Osteoblast (primary cell): ENCODE measurements at regions not wholly inside any gene's neighbourhood (a gene's known extent, or its start where the extent isn't known, plus 50 kb on each side); places are given as distances from the start of the nearest gene placed in this dataset.
"Not testable (repeated sequence)": the region's sequence is repeated elsewhere in the genome, so short reads cannot be mapped to it uniquely, and the experiment has no call there.

Experiments
- DNase-seq: peaks from one replicate; pipeline ENCODE4 v3.0.0; 2011; ENCODE audit warnings: low spot score, mixed read lengths; ENCODE audit not compliant: insufficient read length; ENCODE audit errors: missing footprints
- H2AFZ ChIP-seq: 2 replicates; pipeline ENCODE4 v1.6.0; 2011; ENCODE audit warnings: mild to moderate bottlenecking, low read length
- H3K27ac ChIP-seq: 2 replicates; pipeline ENCODE4 v1.5.1; 2011; ENCODE audit warnings: mild to moderate bottlenecking, low read depth, low read length, moderate library complexity
- H3K27me3 ChIP-seq: 2 replicates; pipeline ENCODE4 v1.6.0; 2012; ENCODE audit warnings: mild to moderate bottlenecking, control low read depth, inconsistent platforms, low read length, moderate library complexity; ENCODE audit not compliant: insufficient read depth
- H3K36me3 ChIP-seq: 2 replicates; pipeline ENCODE4 v1.5.1; 2011; ENCODE audit warnings: mild to moderate bottlenecking, low read length, control low read depth, moderate library complexity; ENCODE audit not compliant: insufficient read depth
- H3K4me1 ChIP-seq: 2 replicates; pipeline ENCODE4 v1.5.1; 2011; ENCODE audit warnings: mild to moderate bottlenecking, low read length, control low read depth, moderate library complexity; ENCODE audit not compliant: insufficient read depth
- H3K4me2 ChIP-seq: 2 replicates; pipeline ENCODE4 v1.6.0; 2011; ENCODE audit warnings: mild to moderate bottlenecking, low read length; ENCODE audit not compliant: insufficient read depth
- H3K4me3 ChIP-seq: fragments of 200-600 bp; sonication (generic); 3 replicates; pipeline ENCODE4 v1.5.1; 2012; ENCODE audit warnings: mild to moderate bottlenecking, low read length, inconsistent platforms; ENCODE audit not compliant: insufficient read depth
- H3K79me2 ChIP-seq: 2 replicates; pipeline ENCODE4 v1.6.0; 2012; ENCODE audit warnings: mild to moderate bottlenecking, low read length, control low read depth, inconsistent platforms; ENCODE audit not compliant: insufficient read depth
- H3K9me3 ChIP-seq: 2 replicates; pipeline ENCODE4 v1.5.1; 2011; ENCODE audit warnings: low read depth, low read length, control low read depth
- H4K20me1 ChIP-seq: 2 replicates; pipeline ENCODE4 v1.6.0; 2012; ENCODE audit warnings: mild to moderate bottlenecking, low read length, control low read depth; ENCODE audit not compliant: insufficient read depth
- TF ChIP-seq, protein P1 (sequence below): IDR thresholded peaks from 2 replicates; pipeline ENCODE4 v1.5.1; 2011; ENCODE audit warnings: mild to moderate bottlenecking, low read depth, low read length, moderate library complexity; ENCODE audit errors: extremely low read depth

DNA sequence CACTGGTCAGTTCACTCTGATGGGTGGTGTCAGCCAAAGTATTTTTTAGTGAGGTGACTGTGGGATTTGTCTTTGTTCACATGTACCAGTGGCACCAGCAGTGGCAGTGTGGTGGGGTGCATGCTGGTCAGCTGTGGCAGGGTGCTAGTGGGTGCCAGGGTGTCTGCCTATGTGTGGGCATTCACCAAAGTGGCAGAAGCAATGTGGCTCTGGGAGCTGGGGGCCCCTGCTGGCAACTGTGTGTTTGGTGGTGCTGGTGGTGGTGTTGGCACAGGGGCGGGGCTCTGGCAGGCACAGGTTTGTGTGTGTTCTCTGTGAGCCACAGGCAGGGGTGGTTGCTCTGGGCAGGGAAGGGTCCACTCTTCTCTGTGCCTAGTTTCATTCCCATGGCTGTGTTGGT lies 161.5 kb downstream of the CENPF start:
- Histone ChIP-seq H3K4me1 (no peaks in the 10 kb centered on the region), H3K27me3 (no peaks in the 10 kb centered on the region), H3K79me2 (no peaks in the 10 kb centered on the region), H3K27ac (no peak overlapping the region), H3K9me3 (no peaks in the 10 kb centered on the region), H4K20me1 (no peaks in the 10 kb centered on the region), H2AFZ (no peak overlapping the region), H3K4me3 (no peak overlapping the region), H3K4me2 (no peak overlapping the region), H3K36me3 (no peaks in the 10 kb centered on the region)
- peak; percentile 38 for DNase-seq
- TF ChIP-seq, protein P1, sequence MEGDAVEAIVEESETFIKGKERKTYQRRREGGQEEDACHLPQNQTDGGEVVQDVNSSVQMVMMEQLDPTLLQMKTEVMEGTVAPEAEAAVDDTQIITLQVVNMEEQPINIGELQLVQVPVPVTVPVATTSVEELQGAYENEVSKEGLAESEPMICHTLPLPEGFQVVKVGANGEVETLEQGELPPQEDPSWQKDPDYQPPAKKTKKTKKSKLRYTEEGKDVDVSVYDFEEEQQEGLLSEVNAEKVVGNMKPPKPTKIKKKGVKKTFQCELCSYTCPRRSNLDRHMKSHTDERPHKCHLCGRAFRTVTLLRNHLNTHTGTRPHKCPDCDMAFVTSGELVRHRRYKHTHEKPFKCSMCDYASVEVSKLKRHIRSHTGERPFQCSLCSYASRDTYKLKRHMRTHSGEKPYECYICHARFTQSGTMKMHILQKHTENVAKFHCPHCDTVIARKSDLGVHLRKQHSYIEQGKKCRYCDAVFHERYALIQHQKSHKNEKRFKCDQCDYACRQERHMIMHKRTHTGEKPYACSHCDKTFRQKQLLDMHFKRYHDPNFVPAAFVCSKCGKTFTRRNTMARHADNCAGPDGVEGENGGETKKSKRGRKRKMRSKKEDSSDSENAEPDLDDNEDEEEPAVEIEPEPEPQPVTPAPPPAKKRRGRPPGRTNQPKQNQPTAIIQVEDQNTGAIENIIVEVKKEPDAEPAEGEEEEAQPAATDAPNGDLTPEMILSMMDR: no peak

DNA sequence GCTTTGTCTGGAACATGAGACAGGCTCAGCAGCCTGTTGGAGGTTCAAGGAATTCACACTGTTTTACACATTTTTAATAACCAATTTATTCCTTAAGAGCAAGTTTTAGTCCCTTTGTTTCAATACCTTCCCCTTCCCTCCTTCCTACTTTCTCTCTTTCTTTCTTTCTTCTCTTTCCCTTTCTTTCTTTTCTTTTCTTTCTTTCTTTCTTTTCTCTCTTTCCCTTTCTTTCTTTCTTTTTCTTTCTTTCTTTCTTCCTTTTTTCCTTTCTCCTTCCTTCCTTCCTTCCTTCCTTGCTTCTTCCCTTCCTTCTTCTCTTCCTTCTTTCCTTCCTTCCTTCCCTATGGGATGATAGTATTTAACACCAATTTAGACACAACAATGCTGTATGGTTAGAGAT lies 164.2 kb downstream of the CENPF start:
- peak overlapping the region; percentile 10 for H2AFZ ChIP-seq
- H3K36me3 ChIP-seq: no peaks in the 10 kb centered on the region
- H3K9me3 ChIP-seq: no peaks in the 10 kb centered on the region
- DNase-seq: no peak
- TF ChIP-seq, protein P1: no peak
- H3K27ac ChIP-seq: no peak overlapping the region
- H3K79me2 ChIP-seq: no peaks in the 10 kb centered on the region
- H3K4me2 ChIP-seq: peak overlapping the region; percentile 6
- no peaks in the 10 kb centered on the region for H4K20me1 ChIP-seq
- H3K4me1 ChIP-seq: no peaks in the 10 kb centered on the region
- H3K27me3 ChIP-seq: no peaks in the 10 kb centered on the region
- H3K4me3 ChIP-seq: no peak overlapping the region

DNA sequence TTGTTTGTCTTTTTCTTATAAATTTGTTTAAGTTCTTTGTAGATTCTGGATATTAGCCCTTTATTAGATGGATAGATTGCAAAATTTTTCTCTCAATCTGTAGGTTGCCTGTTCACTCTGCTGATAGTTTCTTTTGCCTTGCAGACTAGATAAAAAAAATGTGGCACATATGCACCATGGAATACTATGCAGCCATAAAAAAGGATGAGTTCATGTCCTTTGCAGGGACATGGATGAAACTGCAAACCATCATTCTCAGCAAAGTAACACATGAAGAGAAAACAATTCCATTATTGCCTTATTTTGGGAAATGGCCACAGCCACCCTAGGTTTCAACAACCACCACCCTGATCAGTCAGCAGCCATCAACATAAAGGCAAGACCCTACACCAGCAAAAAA lies 166.7 kb downstream of the CENPF start:
- not testable (repeated sequence) for H3K4me2 ChIP-seq, H2AFZ ChIP-seq, H3K9me3 ChIP-seq, H3K27ac ChIP-seq, DNase-seq, H3K4me1 ChIP-seq, H3K4me3 ChIP-seq, H3K27me3 ChIP-seq, H3K79me2 ChIP-seq, H3K36me3 ChIP-seq, H4K20me1 ChIP-seq

DNA sequence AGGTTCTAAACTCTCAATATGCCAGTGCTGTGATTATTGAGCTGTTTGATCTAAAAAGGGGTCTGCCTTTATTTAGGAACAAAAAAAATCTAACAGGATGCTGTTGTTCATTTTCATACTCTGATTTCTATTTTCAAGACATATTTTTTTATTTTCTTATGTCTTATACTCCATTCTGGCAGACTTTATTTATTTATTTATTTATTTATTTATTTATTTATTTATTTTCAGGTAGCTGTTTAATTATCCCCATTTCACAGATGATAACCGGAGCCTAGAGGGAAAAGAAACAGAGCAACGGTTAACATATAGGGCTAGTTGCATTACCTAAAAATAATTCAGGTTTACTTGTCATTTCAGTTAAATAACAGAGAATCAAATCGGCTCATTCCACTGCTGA lies 174.4 kb downstream of the CENPF start:
- TF ChIP-seq, protein P1: no peak
- no peak overlapping the region for H3K27ac ChIP-seq
- H2AFZ ChIP-seq: no peak overlapping the region
- H3K4me1 ChIP-seq: no peaks in the 10 kb centered on the region
- H3K79me2 ChIP-seq: no peaks in the 10 kb centered on the region
- no peak for DNase-seq
- no peak overlapping the region for H3K4me2 ChIP-seq
- H3K4me3 ChIP-seq: no peak overlapping the region
- H4K20me1 ChIP-seq: no peaks in the 10 kb centered on the region
- no peaks in the 10 kb centered on the region for H3K9me3 ChIP-seq
- H3K36me3 ChIP-seq: no peaks in the 10 kb centered on the region
- H3K27me3 ChIP-seq: no peaks in the 10 kb centered on the region
